NCI-H2227 treated with DMSO at 0.1 percent for 48 hours (cell line): ENCODE measurements at regions not wholly inside any gene's neighbourhood (a gene's known extent, or its start where the extent isn't known, plus 50 kb on each side); places are given as distances from the start of the nearest gene placed in this dataset.
A peak's percentile ranks its signal among the peaks of the same experiment; 100 is the strongest.

Experiments used
- DNase-seq: peaks from one replicate; lab custom pipeline; 2025; lab: John Stamatoyannopoulos, UW

DNA sequence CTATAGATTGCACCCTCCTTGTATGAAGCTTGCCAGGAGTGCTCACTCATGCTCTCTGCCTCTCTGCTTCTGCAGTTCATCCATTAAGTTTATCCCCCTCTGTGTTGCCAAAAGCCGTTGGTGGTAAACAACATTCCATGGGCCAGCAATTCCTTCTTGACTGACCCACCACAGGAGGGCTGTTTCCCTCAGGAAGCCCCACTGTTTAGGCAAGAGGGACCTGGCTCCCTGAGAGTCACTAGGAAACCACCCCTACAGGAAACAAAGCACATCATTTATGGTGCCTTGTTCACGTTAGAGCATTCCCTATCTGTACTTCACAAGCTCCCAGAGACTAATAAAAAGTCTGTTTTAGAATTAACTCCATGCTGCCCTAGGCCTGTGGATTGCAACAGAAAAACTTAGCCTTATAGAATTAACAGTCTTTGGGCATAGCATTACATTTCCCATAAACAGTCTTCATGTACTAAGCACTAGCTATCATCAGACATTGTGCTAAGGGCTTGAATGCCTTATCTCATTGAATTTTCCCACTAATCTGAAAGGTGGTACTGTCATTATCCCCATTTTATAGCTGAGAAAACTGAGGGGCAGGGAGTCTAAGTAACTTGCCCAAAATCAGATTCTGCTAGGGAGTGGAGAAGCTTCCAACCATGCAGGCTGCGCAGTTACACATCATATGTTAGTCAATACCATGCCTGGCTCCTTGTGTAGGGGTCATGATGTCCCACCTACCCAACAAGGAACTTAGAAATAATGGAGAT, 149.9 kb downstream of the SHQ1 start:
- DNase-seq = no peak

DNA sequence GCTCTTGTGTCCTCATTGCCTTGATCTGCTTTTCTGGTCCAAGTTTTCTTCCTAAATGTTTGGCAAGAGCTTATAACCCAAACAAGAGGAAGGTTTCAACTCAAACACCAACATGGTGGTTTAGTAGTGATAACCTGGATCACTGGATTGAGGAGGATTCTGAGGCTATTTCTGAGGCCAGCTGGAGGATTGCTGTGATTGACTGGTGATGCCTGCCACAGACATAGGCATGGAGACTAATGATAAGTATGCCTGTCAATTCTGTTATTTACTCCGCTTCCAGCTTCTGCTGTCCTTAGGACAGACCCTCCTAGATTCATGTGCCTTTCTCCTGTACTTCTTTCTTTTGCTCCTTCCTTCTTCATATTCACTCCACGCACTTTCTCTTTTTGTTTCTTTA, 150.5 kb downstream of the SHQ1 start:
- no peak for DNase-seq

DNA sequence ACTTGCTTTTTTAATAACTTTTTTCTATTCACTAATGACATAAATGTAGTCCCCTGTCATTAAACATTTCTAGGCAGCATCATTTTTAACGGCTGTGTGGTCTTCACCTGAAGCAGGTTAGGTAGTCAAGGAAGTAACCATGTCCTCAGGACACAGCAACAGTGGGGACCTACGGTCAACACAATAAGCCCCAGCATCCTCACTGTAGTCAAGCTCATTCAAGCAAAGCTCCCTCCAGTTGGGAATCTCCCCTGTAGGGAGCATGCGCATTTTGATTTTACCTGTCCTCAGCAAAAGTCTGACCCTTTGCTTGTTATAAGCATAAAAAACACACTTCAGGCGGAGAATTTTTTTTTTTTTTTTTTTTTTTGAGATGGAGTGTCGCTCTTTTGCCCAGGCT, 151.4 kb downstream of the SHQ1 start:
- no peak for DNase-seq

GRCh38 chr3:72694398-72694797, 153.8 kb downstream of the SHQ1 start:
- no peak for DNase-seq

GRCh38 chr3:72692990-72693389, 155.3 kb downstream of the SHQ1 start:
- DNase-seq = no peak

DNA sequence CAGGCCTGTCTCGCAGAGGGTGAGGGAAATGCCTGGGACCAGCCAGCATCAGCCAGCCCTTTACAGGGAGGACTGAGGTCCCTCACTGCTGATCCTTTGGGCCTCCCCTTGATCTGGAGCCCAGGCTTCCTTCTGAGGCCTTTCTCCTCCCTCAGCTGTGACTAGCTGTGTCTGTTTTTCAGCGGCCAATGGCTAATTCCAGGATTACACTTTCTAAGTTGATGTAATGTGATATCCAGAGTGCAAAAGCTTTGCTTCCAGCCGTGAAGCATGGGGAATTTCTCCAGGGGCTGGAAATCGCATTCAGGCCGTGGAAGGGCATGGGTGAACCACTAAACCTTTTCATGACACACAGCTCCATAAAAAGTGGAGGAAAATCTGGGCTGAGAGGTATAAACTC, 157.6 kb downstream of the SHQ1 start:
- DNase-seq = no peak

- DNase-seq = peak; percentile 90
Measured at GRCh38 chr3:72682936-72683452, 165.3 kb downstream of the SHQ1 start.

GRCh38 chr3:72681598-72681997, 166.6 kb downstream of the SHQ1 start:
- no peak for DNase-seq

DNA sequence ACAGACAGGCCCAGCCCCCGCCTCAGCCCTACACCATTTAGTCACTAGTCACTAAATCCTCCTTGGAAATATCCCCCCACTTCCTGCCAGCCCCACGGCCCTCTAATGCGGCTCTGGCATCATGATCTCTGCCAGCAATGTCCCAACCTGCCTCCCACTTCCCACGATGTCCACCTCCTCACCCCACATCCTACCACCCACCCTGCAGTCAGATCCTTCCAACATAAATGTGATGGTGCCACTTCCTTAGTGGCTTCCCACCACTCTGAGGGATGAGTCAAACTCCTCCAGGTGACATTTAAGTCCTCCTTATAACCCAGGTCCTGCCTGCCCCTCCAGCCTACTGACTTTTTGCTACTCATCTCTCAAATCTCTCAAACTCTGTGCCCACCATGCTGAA, 167.5 kb downstream of the SHQ1 start:
- DNase-seq = no peak

DNA sequence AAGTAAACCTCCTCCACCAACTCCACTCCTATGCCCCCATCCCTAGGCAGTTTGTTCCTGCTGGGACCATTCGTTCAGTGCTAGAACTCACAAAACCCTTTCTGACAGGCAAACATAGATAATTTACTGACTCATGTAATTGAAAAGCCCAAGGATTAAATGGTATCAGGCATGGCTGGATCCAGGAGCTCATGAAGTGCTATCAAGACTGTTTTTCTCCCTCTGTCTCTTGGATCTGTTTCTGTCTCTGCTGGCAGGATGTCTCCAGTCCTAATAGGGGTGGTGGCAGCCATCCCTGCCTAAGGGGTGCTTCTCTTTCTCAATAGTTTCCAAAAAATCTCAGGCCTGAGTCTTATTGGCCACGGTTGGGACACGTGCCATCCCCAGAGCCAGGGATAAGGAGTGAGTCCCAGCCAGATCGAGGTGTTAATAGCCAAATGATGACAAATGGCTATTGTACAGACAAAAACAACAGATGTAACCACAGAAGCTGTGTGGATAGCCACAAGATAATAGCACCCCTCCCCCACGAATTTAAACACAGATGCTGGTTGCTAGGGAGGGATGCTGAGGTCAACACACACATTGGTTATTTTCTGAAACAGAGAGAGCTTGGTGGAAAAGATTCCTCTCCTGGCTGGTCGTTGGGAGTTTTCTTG, 168.6 kb downstream of the SHQ1 start:
- DNase-seq = peak; percentile 8

DNA sequence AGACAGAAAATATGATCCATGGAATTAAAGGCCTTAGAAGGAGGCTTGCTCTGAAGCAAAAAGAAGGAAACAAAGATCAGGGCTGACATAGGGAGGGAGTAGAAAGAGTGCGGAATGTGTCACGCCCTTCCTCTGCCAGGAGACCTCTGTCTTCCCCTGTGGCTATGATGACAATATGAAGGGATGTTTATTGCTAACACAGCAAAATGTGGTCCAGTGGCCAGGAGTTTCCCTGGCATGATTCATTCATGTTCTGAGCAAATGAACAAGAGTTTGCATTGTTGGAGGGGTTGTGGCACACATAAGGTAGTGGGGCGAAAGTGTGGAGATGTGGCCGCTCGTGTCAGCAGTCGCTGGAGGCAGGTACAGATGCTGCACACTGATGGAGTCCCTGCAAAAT, 169.4 kb downstream of the SHQ1 start:
- no peak for DNase-seq

GRCh38 chr3:72678380-72678779, 169.9 kb downstream of the SHQ1 start:
- no peak for DNase-seq

DNA sequence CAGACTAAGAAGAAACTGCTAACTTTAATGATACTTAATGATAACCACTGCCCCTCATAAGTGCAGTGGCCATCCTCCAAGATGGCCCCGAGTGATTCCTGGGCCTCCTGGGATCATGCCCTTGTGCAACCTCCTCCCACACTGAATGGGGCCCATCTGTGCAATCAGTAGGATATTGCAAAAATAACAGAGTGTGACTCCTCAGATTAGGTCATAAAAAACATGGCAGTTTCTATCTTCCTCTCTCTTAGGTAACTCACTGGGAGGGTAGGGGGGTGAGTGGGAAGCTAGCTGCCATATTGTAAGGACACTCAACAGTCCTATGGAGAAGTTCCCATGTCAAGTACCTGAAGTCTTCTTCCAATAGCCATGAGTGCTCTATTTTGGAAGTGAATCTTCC, 173.0 kb downstream of the SHQ1 start:
- DNase-seq = no peak

GRCh38 chr3:72673011-72673771, 175.1 kb downstream of the SHQ1 start:
- DNase-seq = no peak

DNA sequence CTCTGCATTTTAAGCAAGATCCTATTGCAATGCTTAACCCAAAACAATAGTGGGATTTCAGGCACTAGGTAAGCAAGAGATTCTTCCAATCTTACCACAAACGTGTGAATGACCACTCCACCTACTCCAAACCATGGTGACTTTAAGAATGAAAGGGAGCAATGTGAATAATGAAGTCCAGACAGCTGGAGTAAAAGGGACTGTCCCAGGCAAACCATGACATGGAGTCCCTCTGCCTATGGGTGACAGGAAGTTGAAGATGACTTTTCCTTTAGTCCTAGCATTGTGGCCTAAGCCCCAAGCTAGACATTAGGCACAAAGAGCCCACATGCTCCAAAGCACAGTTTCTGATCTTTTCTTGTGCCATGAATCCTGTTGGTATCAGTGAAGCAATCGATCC, 179.0 kb downstream of the SHQ1 start:
- DNase-seq = no peak

GRCh38 chr3:72666447-72666755, 181.8 kb downstream of the SHQ1 start:
- no peak for DNase-seq

DNA sequence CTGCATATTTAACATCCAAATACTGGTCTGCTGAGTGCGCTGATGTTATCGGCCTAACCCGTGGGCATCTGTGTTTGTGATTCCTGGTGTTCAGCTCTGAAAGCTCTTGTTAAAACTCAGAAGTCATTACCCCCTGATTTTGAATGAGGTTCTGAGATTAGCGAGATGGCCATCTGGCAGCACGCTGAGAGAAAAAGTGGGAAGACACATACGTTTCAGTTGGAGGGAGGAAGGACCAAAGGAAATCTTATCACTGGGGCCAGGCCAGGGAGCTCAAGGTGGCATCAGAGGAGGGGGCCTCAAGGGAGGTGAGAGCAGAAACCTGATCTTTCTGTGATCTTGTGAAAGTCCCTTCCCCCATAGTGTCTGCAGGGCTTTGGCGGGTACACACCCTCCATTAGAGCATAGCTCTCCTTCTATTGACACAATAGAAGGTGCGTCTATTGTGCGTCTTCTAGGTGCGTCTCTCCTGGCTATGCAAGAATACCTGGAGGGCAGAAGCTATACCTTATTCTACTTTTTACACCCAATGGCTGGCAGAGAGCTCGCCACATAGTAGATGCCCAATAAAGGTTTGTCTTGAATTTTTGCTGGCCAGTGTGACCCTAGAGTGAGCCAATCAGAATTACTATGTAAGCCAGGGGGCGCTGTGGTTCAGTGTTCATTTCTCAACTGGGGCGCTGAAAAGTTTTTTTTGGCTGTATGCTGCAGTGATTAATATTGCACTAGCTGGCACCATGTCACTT, 182.4 kb downstream of the SHQ1 start:
- no peak for DNase-seq

GRCh38 chr3:72665103-72665502, 183.1 kb downstream of the SHQ1 start:
- no peak for DNase-seq

DNA sequence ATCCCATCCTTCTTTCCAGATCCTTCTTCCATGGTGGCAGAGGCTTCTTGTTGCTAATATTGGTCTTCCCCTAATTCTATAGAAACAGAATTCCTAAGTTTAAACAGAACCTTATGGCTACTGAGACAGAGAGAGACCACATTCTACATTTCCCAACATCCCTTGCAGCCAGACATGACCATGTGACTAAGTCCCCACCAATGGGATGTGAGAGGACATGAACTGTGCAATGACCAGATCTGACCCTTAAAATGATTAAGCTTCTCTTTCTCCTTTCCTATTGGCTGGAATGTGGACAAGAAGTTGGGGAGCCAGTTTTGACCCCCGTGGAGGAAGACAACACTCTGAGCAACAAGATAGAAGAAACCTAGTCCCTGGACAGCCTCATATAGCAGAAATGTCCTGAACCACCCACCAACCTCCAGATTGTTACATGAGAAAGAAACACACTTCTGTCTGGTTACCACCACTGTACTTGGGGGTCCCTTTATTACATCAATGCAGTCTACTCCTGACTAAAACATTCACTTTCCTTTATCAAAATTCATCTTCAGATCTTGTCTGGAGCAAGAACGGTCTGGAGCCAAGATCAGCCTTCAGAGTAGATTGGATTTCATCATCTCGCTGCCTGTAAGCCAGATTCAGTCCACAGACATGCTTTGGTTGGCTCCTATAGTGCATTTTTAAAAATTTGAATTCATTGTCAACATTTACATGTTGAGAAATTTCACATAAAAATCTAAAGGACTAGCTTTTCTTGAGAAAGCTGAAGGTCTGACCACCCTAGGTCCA, 183.9 kb downstream of the SHQ1 start:
- DNase-seq = no peak

DNA sequence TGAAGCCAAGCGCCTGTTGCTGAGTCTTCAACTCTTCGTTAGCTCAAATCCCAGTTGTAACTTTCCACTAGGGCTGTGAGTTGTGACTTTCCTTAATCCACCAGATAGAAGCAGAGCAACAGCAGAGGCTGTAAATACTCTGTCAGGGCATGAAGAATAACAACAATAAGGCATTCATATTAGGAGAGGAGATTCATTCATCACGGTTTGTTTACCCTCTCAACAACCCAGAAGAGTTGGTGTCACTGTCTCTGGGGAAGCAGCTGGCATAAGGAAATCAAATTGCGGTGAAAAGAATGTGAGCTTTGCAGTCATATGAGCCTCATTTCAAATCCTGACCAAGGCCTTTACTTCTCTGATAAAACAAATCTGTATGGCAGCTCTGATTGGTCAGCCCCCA, 184.8 kb downstream of the SHQ1 start:
- no peak for DNase-seq

- no peak for DNase-seq
Measured at GRCh38 chr3:72661115-72661457, 187.2 kb downstream of the SHQ1 start.
